Astrocyte (in vitro differentiated cells and primary cell): ENCODE measurements at regions not wholly inside any gene's neighbourhood (a gene's known extent, or its start where the extent isn't known, plus 50 kb on each side); places are given as distances from the start of the nearest gene placed in this dataset.

ENCODE experiments used
- DNase-seq: peaks from one replicate; pipeline ENCODE4 v3.0.0-alpha.2; 2010; ENCODE audit warnings: low read depth
- FAIRE-seq: peaks from 2 replicates; lab custom pipeline; 2011; peaks lifted over from hg19 to GRCh38; lab: Jason Lieb, UNC
- H2AFZ ChIP-seq: 2 replicates; pipeline ENCODE4 v1.6.0; 2012; ENCODE audit warnings: low read depth, low read length, inconsistent platforms
- H3K27ac ChIP-seq: 2 replicates; pipeline ENCODE4 v1.5.1; 2011; ENCODE audit warnings: low read depth, low read length, inconsistent platforms
- H3K27me3 ChIP-seq: 2 replicates; pipeline ENCODE4 v1.6.0; 2011; ENCODE audit warnings: low read length, inconsistent platforms; ENCODE audit not compliant: insufficient read depth
- H3K36me3 ChIP-seq: 2 replicates; pipeline ENCODE4 v1.5.1; 2011; ENCODE audit warnings: low read length, inconsistent platforms; ENCODE audit not compliant: insufficient read depth
- H3K4me1 ChIP-seq: 2 replicates; pipeline ENCODE4 v1.5.1; 2011; ENCODE audit warnings: low read length, inconsistent platforms; ENCODE audit not compliant: insufficient read depth
- H3K4me2 ChIP-seq: 2 replicates; pipeline ENCODE4 v1.6.0; 2012; ENCODE audit warnings: low read length, inconsistent platforms
- H3K4me3 ChIP-seq: 2 replicates; pipeline ENCODE4 v1.5.1; 2011; ENCODE audit warnings: low read depth, mild to moderate bottlenecking, low read length, inconsistent platforms; ENCODE audit not compliant: insufficient read depth
- H3K79me2 ChIP-seq: 2 replicates; pipeline ENCODE4 v1.6.0; 2012; ENCODE audit warnings: mild to moderate bottlenecking, low read length, inconsistent platforms; ENCODE audit not compliant: insufficient read depth
- H3K9ac ChIP-seq: 2 replicates; pipeline ENCODE4 v1.6.0; 2012; ENCODE audit warnings: mild to moderate bottlenecking, low read length, inconsistent platforms
- H3K9me3 ChIP-seq: 2 replicates; pipeline ENCODE4 v1.5.1; 2012; ENCODE audit warnings: low read depth, mild to moderate bottlenecking, low read length, inconsistent platforms; ENCODE audit not compliant: insufficient read depth
- H4K20me1 ChIP-seq: 2 replicates; pipeline ENCODE4 v1.6.0; 2012; ENCODE audit warnings: low read length, inconsistent platforms; ENCODE audit not compliant: insufficient read depth
- H3K27ac Mint-ChIP-seq: one replicate; pipeline ENCODE4 v1.8.0; 2021; ENCODE audit warnings: mild to moderate bottlenecking, mixed read lengths; ENCODE audit not compliant: unreplicated experiment
- H3K27me3 Mint-ChIP-seq: one replicate; pipeline ENCODE4 v1.8.0; 2021; ENCODE audit warnings: low read depth, mixed read lengths; ENCODE audit not compliant: unreplicated experiment
- H3K36me3 Mint-ChIP-seq: one replicate; pipeline ENCODE4 v1.8.0; 2021; ENCODE audit warnings: low read depth, mixed read lengths; ENCODE audit not compliant: unreplicated experiment
- H3K4me1 Mint-ChIP-seq: one replicate; pipeline ENCODE4 v1.8.0; 2021; ENCODE audit warnings: low read depth, mixed read lengths; ENCODE audit not compliant: unreplicated experiment
- H3K4me3 Mint-ChIP-seq: one replicate; pipeline ENCODE4 v1.8.0; 2021; ENCODE audit warnings: mild to moderate bottlenecking, moderate library complexity, mixed read lengths; ENCODE audit not compliant: unreplicated experiment
- H3K9me3 Mint-ChIP-seq: one replicate; pipeline ENCODE4 v1.8.0; 2021; ENCODE audit warnings: mild to moderate bottlenecking, mixed read lengths; ENCODE audit not compliant: unreplicated experiment
- CTCF ChIP-seq: IDR thresholded peaks from 2 replicates; pipeline ENCODE4 v1.5.1; 2011; ENCODE audit warnings: low read depth, mild to moderate bottlenecking, inconsistent platforms, low read length, moderate library complexity; ENCODE audit not compliant: insufficient read depth
- EZH2 ChIP-seq: IDR thresholded peaks from 2 replicates; pipeline ENCODE4 v1.6.1; 2012; ENCODE audit warnings: mild to moderate bottlenecking, low read length, inconsistent platforms; ENCODE audit not compliant: insufficient read depth

DNA sequence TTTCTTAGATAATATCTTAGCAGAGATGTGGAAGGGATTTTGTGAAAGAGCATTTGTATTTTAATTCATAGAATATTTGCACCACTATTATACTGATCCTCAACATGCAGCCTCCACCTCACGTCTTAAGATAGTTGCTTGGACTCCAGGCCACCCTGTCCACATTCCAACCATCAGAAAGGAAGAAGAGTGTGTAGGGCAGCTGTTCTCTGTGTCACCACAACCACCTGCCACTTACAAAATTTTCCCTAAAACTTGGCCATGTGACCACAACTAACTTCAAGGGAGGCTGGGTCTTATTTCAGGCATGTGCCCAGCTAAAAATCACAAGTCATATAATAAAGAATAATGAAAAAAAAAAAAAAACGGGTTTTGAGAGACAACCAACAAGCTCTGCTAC lies 528.1 kb downstream of the RAB28 start:
- Mint-ChIP-seq H3K36me3 (no peaks in the 10 kb centered on the region), H3K4me3 (no peak overlapping the region), H3K4me1 (no peaks in the 10 kb centered on the region), H3K27ac (no peak overlapping the region), H3K27me3 (no peaks in the 10 kb centered on the region), H3K9me3 (no peaks in the 10 kb centered on the region)
- Histone ChIP-seq H3K9ac (no peak overlapping the region), H3K4me2 (no peak overlapping the region), H3K79me2 (no peaks in the 10 kb centered on the region), H3K4me3 (no peak overlapping the region), H4K20me1 (no peaks in the 10 kb centered on the region), H3K9me3 (no peaks in the 10 kb centered on the region), H3K27ac (no peak overlapping the region), H3K4me1 (no peaks in the 10 kb centered on the region), H3K27me3 (no peaks in the 10 kb centered on the region), H3K36me3 (no peaks in the 10 kb centered on the region), H2AFZ (no peak overlapping the region)
- DNase-seq: no peak
- no peak for FAIRE-seq
- TF ChIP-seq CTCF: no peak
- TF ChIP-seq EZH2: no peak

- Mint-ChIP-seq H3K4me1 (peaks cover 7% of the 10 kb centered on the region), H3K36me3 (no peaks in the 10 kb centered on the region), H3K27ac (no peak overlapping the region), H3K9me3 (no peaks in the 10 kb centered on the region), H3K4me3 (no peak overlapping the region), H3K27me3 (no peaks in the 10 kb centered on the region)
- Histone ChIP-seq H3K79me2 (no peaks in the 10 kb centered on the region), H3K36me3 (no peaks in the 10 kb centered on the region), H3K9ac (no peak overlapping the region), H3K9me3 (no peaks in the 10 kb centered on the region), H2AFZ (no peak overlapping the region), H3K27me3 (no peaks in the 10 kb centered on the region), H4K20me1 (no peaks in the 10 kb centered on the region), H3K27ac (no peak overlapping the region), H3K4me2 (no peak overlapping the region), H3K4me1 (no peaks in the 10 kb centered on the region), H3K4me3 (no peak overlapping the region)
- no peak for TF ChIP-seq EZH2
- no peak for TF ChIP-seq CTCF
- DNase-seq (no peak), FAIRE-seq (no peak)
Observed at GRCh38 chr4:12949719-12950490, 534.2 kb downstream of the RAB28 start.

DNA sequence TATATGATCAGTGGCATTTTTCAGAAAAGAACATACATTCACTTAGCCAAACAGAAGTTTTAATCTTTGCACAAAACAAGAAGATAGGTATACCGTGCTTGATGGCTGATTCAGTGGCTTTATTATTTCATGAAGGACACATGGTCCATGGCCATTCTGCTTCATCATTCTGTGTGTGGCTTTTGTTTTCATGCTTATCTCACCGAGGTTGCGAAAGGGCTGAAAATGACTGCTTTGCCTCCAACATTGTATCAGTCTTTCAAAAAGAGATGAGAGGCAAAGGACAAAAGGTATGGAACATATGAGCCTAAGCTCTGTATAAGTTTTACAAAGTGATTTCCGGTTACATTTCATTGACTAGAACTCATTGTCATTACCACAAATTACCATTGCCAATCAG lies 541.1 kb downstream of the RAB28 start:
- Mint-ChIP-seq H3K4me3 (no peak overlapping the region), H3K27me3 (no peaks in the 10 kb centered on the region), H3K9me3 (no peaks in the 10 kb centered on the region), H3K36me3 (no peaks in the 10 kb centered on the region), H3K27ac (no peak overlapping the region), H3K4me1 (no peaks in the 10 kb centered on the region)
- Histone ChIP-seq H2AFZ (no peak overlapping the region), H3K4me2 (no peak overlapping the region), H3K9ac (no peak overlapping the region), H3K27ac (no peak overlapping the region), H3K36me3 (no peaks in the 10 kb centered on the region), H3K27me3 (no peaks in the 10 kb centered on the region), H3K9me3 (no peaks in the 10 kb centered on the region), H3K79me2 (no peaks in the 10 kb centered on the region), H4K20me1 (no peaks in the 10 kb centered on the region), H3K4me1 (no peaks in the 10 kb centered on the region), H3K4me3 (no peak overlapping the region)
- TF ChIP-seq EZH2 (no peak), CTCF (no peak)
- FAIRE-seq (no peak), DNase-seq (no peak)
